ENCODE measurements at regions not wholly inside any gene's neighbourhood (a gene's known extent, or its start where the extent isn't known, plus 50 kb on each side); places are given as distances from the start of the nearest gene placed in this dataset.

DNA sequence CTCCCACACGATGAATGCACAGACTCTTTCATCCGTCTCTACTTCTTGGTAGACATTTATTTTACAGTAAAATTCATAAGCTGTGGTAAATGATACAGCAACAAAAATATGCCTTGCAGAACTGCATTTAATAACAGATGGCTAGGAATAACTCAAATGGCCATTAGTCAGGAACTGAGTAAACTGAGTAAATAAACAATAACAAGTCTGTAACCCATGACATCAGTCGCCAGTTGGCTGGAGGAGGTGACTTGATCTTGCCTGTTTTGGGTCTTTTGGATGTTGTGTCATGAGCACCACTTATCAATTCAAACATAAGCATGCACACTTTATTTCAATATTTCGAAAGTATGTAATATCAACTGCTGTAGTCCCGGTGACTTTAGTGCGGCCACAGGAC, 632.6 kb upstream of the ARGLU1 start:
- H3K9ac ChIP-seq (ENCODE audit: low read length) = no peak overlapping the region
- no peaks in the 10 kb centered on the region for H3K36me3 ChIP-seq (ENCODE audit: low read length)
- H3F3A ChIP-seq (ENCODE audit: insufficient read depth) = no peaks in the 10 kb centered on the region
- no peaks in the 10 kb centered on the region for H4K20me1 ChIP-seq (ENCODE audit: low read depth, low read length)
- H3K9me2 ChIP-seq (replicated peaks; ENCODE audit: insufficient read depth, low read length) = no peaks in the 10 kb centered on the region
- no peak overlapping the region for H3K4me3 ChIP-seq (ENCODE audit: insufficient read depth, low read length, poor library complexity, severe bottlenecking)
- H3K4me2 ChIP-seq (ENCODE audit: low read depth, low read length, poor library complexity, severe bottlenecking) = no peak overlapping the region
- H3K79me2 ChIP-seq (ENCODE audit: insufficient read depth, low read length) = no peaks in the 10 kb centered on the region
- no peaks in the 10 kb centered on the region for H3K9me3 ChIP-seq (ENCODE audit: insufficient read depth, low read length)
- H3K27me3 ChIP-seq (ENCODE audit: low read length) = no peaks in the 10 kb centered on the region
- TF ChIP-seq, protein P1, sequence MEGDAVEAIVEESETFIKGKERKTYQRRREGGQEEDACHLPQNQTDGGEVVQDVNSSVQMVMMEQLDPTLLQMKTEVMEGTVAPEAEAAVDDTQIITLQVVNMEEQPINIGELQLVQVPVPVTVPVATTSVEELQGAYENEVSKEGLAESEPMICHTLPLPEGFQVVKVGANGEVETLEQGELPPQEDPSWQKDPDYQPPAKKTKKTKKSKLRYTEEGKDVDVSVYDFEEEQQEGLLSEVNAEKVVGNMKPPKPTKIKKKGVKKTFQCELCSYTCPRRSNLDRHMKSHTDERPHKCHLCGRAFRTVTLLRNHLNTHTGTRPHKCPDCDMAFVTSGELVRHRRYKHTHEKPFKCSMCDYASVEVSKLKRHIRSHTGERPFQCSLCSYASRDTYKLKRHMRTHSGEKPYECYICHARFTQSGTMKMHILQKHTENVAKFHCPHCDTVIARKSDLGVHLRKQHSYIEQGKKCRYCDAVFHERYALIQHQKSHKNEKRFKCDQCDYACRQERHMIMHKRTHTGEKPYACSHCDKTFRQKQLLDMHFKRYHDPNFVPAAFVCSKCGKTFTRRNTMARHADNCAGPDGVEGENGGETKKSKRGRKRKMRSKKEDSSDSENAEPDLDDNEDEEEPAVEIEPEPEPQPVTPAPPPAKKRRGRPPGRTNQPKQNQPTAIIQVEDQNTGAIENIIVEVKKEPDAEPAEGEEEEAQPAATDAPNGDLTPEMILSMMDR (IDR thresholded peaks at IDR 0.05; ENCODE audit: insufficient read depth, low read length, poor library complexity, severe bottlenecking) = no peak
- TF ChIP-seq EZH2phosphoT487 (conservative IDR thresholded peaks at IDR 0.05; ENCODE audit: low read length) = no peak
- no peak overlapping the region for H3K27ac ChIP-seq (ENCODE audit: low read depth, low read length)
- no peak overlapping the region for H2AFZ ChIP-seq (ENCODE audit: low read depth, low read length, severe bottlenecking)

DNA sequence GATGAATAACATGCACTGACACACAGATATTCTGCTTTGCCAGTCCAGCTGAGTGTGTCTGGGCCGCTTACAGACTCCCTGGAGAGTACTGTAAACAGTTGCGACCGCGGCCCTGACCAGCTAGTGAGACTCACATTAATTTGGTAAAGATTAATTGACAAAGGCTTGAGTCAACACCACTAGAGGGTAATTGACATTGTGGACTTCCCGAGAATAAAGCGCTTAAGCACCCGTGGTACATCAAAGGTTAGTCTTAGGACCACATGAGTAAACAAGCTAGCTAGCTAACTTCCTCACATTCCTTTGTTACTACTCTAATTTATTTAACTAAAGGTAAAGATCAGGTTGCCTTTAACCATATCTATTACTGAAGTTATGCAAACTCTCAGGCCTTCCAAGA, 624.4 kb upstream of the ARGLU1 start:
- Histone ChIP-seq H3K9me2 (replicated peaks; ENCODE audit: insufficient read depth, low read length) (no peaks in the 10 kb centered on the region), H3K4me2 (ENCODE audit: low read depth, low read length, poor library complexity, severe bottlenecking) (no peak overlapping the region), H3K4me3 (ENCODE audit: insufficient read depth, low read length, poor library complexity, severe bottlenecking) (no peak overlapping the region), H3F3A (ENCODE audit: insufficient read depth) (no peaks in the 10 kb centered on the region), H3K36me3 (ENCODE audit: low read length) (no peaks in the 10 kb centered on the region), H4K20me1 (ENCODE audit: low read depth, low read length) (no peaks in the 10 kb centered on the region), H3K27me3 (ENCODE audit: low read length) (no peaks in the 10 kb centered on the region), H3K9me3 (ENCODE audit: insufficient read depth, low read length) (no peaks in the 10 kb centered on the region), H2AFZ (ENCODE audit: low read depth, low read length, severe bottlenecking) (no peak overlapping the region), H3K9ac (ENCODE audit: low read length) (no peak overlapping the region), H3K27ac (ENCODE audit: low read depth, low read length) (no peak overlapping the region), H3K79me2 (ENCODE audit: insufficient read depth, low read length) (no peaks in the 10 kb centered on the region)
- no peak for TF ChIP-seq EZH2phosphoT487 (conservative IDR thresholded peaks at IDR 0.05; ENCODE audit: low read length)
- TF ChIP-seq, protein P1 (IDR thresholded peaks at IDR 0.05; ENCODE audit: insufficient read depth, low read length, poor library complexity, severe bottlenecking) = no peak

DNA sequence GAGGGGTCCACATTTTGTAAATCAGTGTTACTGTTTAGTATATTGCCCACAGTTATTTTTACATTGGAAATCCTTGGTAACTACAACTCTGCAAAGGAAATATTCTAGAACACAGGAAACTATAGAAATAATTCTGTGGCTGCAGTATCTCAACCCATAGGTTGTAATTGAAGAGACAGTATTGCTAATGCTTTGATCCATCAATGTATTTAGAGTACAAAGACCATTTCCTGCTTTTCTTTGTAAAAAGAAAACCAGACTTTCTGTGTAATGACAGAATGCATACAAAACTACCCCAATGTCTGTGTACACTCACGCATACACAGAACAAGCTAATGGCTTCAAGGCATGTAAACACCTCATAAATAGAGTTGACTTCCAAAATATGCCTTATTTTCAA, 622.1 kb upstream of the ARGLU1 start:
- Histone ChIP-seq H3K79me2 (ENCODE audit: insufficient read depth, low read length) (no peaks in the 10 kb centered on the region), H3K9me2 (replicated peaks; ENCODE audit: insufficient read depth, low read length) (no peaks in the 10 kb centered on the region), H4K20me1 (ENCODE audit: low read depth, low read length) (no peaks in the 10 kb centered on the region), H3K9me3 (ENCODE audit: insufficient read depth, low read length) (no peaks in the 10 kb centered on the region), H3K27me3 (ENCODE audit: low read length) (no peaks in the 10 kb centered on the region), H3F3A (ENCODE audit: insufficient read depth) (no peaks in the 10 kb centered on the region), H3K27ac (ENCODE audit: low read depth, low read length) (no peak overlapping the region), H3K4me3 (ENCODE audit: insufficient read depth, low read length, poor library complexity, severe bottlenecking) (no peak overlapping the region), H3K36me3 (ENCODE audit: low read length) (no peaks in the 10 kb centered on the region), H3K9ac (ENCODE audit: low read length) (no peak overlapping the region), H2AFZ (ENCODE audit: low read depth, low read length, severe bottlenecking) (no peak overlapping the region), H3K4me2 (ENCODE audit: low read depth, low read length, poor library complexity, severe bottlenecking) (no peak overlapping the region)
- TF ChIP-seq, protein P1 (IDR thresholded peaks at IDR 0.05; ENCODE audit: insufficient read depth, low read length, poor library complexity, severe bottlenecking) = no peak
- no peak for TF ChIP-seq EZH2phosphoT487 (conservative IDR thresholded peaks at IDR 0.05; ENCODE audit: low read length)

All from SU-DHL-6 (cell line).